HG03342 (cell line): ENCODE measurements at regions not wholly inside any gene's neighbourhood (a gene's known extent, or its start where the extent isn't known, plus 50 kb on each side); places are given as distances from the start of the nearest gene placed in this dataset.
"Not testable (repeated sequence)": the region's sequence is repeated elsewhere in the genome, so short reads cannot be mapped to it uniquely, and the experiment has no call there.

Experiments
- ATAC-seq: cut with Tn5 transposase; IDR thresholded peaks from one replicate; pipeline ENCODE4 v1.9.1; 2021; ENCODE audit warnings: mild to moderate bottlenecking, moderate library complexity; ENCODE audit not compliant: unreplicated experiment

DNA sequence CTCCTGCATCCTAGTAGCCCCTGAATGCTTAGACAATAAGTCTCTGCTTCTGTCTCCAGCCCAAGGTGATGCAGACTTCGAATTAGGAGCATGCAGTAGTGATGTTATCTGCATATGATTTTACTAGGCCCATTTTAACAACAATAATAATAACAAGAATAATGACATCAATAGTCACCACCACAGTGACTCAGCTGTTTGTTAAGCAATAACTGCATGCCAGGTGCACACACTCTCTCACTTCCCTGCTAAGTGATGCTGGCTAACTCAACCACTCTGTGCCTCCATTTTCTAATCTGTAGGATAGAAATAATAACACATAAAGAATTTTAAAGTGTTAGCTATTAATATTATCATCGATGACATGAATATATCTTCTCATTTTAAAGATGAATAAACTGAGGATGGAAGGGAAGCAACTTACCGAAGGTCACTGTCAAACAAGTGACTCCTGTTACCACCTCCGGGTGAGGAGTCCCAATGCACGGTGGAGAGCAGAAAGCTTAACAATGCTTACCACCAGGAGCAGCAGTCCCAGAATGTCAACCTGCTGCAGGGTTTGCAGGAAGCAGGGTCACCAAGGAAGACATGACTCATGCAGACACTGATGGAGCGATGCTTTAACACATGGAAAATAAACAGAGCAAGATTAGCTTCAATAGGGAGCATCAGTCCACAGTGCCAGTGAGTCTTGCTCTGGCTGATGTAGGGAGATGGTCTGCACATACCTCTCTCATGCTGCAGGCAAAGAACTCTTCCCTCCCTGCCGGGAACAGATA, 290.2 kb downstream of the SPATA17 start:
- ATAC-seq, result no peak

DNA sequence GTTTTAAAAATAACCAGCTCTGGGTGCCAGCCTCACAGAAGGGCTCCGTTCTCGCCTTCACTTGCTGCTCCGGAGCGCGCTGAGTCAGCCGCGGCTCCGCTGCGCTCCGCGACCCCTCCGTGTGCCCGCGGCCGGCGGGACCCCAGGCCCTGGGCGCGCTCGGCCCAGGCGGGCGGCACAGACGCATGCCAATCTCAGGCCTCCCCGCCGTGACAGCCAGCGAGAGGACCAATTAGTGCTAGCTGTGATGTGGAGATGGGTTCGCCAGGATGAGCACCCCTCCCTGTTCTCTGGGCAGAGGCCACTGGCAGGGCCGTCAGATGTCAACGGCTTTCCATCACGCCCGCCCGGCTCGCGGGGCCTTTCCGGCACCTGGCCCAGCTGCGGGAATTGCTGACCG, 293.8 kb downstream of the SPATA17 start:
- no peak for ATAC-seq

GRCh38 chr1:217929213-217929885, 298.2 kb downstream of the SPATA17 start:
- ATAC-seq, result no peak

GRCh38 chr1:217943361-217943760, 312.2 kb downstream of the SPATA17 start:
- no peak for ATAC-seq

DNA sequence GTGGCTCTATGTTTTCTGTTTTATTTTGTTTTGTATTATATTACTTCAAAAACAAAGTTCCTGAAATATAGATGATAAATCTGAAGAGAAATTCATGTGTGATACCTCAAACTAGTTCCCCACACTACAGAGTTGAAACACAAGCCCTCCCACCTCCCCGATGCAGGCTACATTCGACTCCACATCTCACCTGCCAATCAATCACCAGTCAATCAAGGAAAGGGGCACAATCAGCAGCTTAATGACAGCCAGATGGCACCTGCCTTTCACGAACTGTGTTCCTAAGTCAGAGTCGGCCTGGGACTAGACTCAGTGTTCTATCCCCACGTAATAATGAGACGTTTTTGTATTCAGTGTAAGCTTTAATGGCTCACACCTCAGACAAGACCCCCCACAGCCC, 313.4 kb downstream of the SPATA17 start:
- no peak for ATAC-seq

DNA sequence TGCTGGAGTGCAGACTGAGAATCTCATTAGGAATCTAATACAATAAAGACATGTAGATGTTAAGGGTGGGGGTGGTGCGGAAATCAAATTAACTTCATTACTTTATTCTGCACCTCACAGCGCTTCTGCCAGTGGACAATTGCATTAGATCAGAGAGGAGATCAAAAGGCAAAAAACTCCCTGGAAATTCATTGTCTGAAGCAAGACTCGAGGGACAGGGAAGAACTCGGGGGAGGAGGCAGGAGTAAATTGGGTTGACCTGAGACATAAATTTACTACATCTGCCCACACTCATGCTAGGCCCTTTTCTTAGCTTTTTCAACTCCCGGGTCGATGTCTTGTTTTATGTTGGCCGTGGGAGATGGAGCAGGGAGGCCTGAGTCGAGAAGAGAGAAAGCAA, 315.4 kb downstream of the SPATA17 start:
- ATAC-seq, result no peak

GRCh38 chr1:217948741-217949140, 317.6 kb downstream of the SPATA17 start:
- ATAC-seq, result no peak

DNA sequence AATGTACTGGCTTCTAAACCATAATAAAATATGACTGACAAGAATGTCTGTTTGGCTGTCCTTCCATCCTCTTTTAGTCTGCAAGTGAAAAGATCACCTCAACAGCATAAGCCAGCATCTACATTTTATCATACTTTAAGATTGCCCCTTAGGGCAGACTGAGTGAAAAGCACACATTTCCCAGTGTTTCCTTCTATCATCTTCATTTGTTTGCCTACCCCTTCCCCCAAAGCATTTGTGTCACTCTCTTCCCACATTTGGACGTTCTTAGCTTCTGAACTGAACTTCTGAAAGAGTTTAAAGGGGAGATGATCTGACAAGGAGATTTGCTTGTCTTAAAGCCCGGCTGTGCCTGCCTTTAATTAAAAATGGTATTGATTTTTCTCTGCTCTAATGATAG, 322.2 kb downstream of the SPATA17 start:
- no peak for ATAC-seq

DNA sequence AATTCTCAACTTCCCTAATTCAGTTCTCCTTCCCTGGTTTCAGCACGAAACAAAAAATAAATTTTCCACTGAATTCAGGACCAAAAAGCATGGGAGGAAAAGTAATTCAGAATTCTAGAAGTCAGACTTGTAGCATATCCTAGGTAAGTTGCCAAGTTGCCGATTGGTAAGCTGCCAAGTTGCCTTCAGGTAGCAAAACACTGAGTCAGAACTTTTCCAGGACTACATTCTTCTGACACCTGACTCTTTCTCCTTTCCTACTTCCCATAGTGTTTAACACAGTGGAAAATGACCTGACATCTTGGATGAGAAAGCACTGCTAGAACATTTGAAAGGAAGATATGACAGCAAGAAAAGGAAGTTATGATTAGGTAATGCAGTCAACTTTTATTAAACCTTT, 322.8 kb downstream of the SPATA17 start:
- ATAC-seq, result no peak

GRCh38 chr1:217955723-217956122, 324.6 kb downstream of the SPATA17 start:
- no peak for ATAC-seq

DNA sequence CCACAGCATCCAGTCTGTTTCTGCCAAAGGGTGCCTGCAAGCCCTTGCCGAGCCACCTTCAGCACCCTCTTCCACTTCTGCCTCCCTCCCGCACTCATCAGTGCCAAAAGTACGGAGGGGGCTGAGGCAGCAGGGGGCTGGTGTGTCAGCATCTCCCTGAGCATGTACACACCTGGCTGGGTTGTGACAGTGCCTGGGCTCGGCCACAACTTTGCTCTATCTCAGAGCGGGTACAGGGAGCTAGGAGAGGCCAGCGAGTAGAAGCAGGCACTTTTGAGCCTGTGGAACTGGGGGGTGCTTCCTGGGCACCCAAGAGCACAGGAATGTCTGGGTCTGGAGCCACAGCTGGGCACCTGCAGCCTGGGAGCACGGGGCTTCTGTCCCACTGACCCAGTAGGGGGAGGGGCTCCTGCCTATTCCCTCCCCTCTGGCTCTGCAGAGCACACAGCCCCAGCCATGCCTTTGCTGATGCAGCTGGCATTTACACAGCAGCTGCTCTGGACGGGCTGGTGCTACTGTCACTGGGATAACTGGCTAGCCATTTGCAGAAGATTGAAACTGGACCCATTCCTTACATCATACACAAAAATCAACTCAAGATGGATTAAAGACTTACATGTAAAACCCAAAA, 319.8 kb upstream of the RRP15 start:
- ATAC-seq, result no peak

GRCh38 chr1:217968085-217968484, 317.0 kb upstream of the RRP15 start:
- no peak for ATAC-seq

- no peak for ATAC-seq
These were observed 315.7 kb upstream of the RRP15 start for GRCh38 chr1:217969428-217969827.

GRCh38 chr1:217977943-217978342, 307.1 kb upstream of the RRP15 start:
- no peak for ATAC-seq

GRCh38 chr1:217981430-217981829, 303.7 kb upstream of the RRP15 start:
- ATAC-seq, result no peak

GRCh38 chr1:217982331-217983050, 302.6 kb upstream of the RRP15 start:
- ATAC-seq, result no peak

- no peak for ATAC-seq
These were observed 302.1 kb upstream of the RRP15 start for GRCh38 chr1:217983051-217983375.

- no peak for ATAC-seq
These were observed 299.5 kb upstream of the RRP15 start for GRCh38 chr1:217985641-217986040.

DNA sequence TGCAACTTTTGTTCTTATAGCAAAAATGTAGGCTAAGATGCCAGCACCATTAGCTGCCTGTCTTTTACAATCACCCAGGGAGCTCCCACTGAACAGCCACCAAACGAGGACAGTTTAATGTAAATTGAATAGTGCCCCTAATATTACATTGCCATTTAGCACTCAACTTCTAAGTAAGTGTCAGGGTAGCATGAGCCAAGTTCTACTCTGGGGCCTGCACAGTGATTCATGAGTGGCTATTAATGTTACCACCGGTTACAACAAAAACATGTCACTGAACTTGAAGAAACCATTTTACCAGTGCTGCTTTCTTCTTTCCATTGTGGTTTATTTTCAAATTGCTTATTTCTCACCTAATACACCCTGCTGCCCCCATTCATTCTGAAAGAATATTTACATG, 295.6 kb upstream of the RRP15 start:
- no peak for ATAC-seq

- ATAC-seq, result no peak
These were observed 291.7 kb upstream of the RRP15 start for GRCh38 chr1:217993439-217993838.

- not testable (repeated sequence) for ATAC-seq
These were observed 276.8 kb upstream of the RRP15 start for GRCh38 chr1:218008296-218008695.

DNA sequence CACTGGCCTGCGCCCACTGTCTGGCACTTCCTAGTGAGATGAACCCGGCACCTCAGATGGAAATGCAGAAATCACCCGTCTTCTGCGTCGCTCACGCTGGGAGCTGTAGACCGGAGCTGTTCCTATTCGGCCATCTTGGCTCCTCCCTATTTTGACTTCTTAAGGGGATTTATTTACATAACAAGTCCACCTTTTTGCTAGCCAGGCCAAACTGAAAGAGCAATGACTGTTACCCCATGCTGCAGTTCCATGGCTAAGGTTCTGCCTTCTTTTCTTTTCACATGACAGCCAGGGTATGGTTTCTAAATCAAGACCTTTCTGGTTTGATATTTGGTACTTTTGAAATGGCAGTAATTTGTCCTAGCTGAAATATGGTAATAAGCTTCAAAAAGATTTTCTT, 270.0 kb upstream of the RRP15 start:
- ATAC-seq, result not testable (repeated sequence)
